Ascending aorta (tissue), 2 donors: ENCODE measurements at regions not wholly inside any gene's neighbourhood (a gene's known extent, or its start where the extent isn't known, plus 50 kb on each side); places are given as distances from the start of the nearest gene placed in this dataset.

ENCODE experiments used
- DNase-seq, 2 donors: peaks; one replicate each; pipeline ENCODE4 v3.0.0-alpha.2; 2019; ENCODE audit warnings: low spot score in 2 of 2
- H3K27ac ChIP-seq, 2 donors: fragments of 200-600 bp; sonication (generic); one replicate each; pipeline ENCODE4 v1.5.1; 2016 to 2017; ENCODE audit warnings: mild to moderate bottlenecking in 1 of 2
- H3K27me3 ChIP-seq: fragments of 200-600 bp; sonication (generic); one replicate; pipeline ENCODE4 v1.5.1; 2017
- H3K36me3 ChIP-seq, 2 donors: fragments of 200-600 bp; sonication (generic); one replicate each; pipeline ENCODE4 v1.5.1; 2016
- H3K4me1 ChIP-seq, 2 donors: fragments of 200-600 bp; sonication (generic); one replicate each; pipeline ENCODE4 v1.5.1; 2016 to 2017; ENCODE audit warnings: mild to moderate bottlenecking in 1 of 2
- H3K4me3 ChIP-seq, 2 donors: fragments of 200-600 bp; sonication (generic); one replicate each; pipeline ENCODE4 v1.5.1; 2016 to 2017; ENCODE audit warnings: mild to moderate bottlenecking in 1 of 2
- H3K9me3 ChIP-seq, 2 donors: fragments of 200-600 bp; sonication (generic); one replicate each; pipeline ENCODE4 v1.5.1; 2016
- CTCF ChIP-seq, 3 experiments: fragments of 200-600 bp in 2 of 3; fragments of 450-650 bp in 1 of 3; sonication (generic) in 2 of 3; IDR thresholded peaks; one replicate each; pipeline ENCODE4 v1.5.1; 2016 to 2019; ENCODE audit warnings: antibody characterized with exemption in 3 of 3, mild to moderate bottlenecking in 1 of 3, moderate library complexity in 1 of 3
- intact Hi-C: fragments of 100-400 bp; cut with DNase I; formaldehyde crosslinking; loops from one replicate; pipeline ENCODE4 v1.15.1; 2023

GRCh38 chr13:62331384-62331783, 915.7 kb upstream of the PCDH20 start:
- Histone ChIP-seq H3K27ac (no peak overlapping the region), H3K9me3 (no peaks in the 10 kb centered on the region), H3K36me3 (no peaks in the 10 kb centered on the region), H3K27me3 (no peaks in the 10 kb centered on the region), H3K4me1 (no peaks in the 10 kb centered on the region), H3K4me3 (no peak overlapping the region)
- no peak for DNase-seq
- no peak for TF ChIP-seq CTCF (IDR thresholded peaks at IDR 0.05)
- intact Hi-C loops, result no loop called here

- TF ChIP-seq CTCF (IDR thresholded peaks at IDR 0.05), result no peak
- no peaks in the 10 kb centered on the region for H3K9me3 ChIP-seq
- H3K36me3 ChIP-seq, result no peaks in the 10 kb centered on the region
- H3K4me3 ChIP-seq, result no peak overlapping the region
- no peak overlapping the region for H3K27ac ChIP-seq
- intact Hi-C loops, result no loop called here
- no peak for DNase-seq
- H3K4me1 ChIP-seq, result no peaks in the 10 kb centered on the region
- no peaks in the 10 kb centered on the region for H3K27me3 ChIP-seq
These were observed 911.7 kb upstream of the PCDH20 start for GRCh38 chr13:62327367-62327766.

- no peak for TF ChIP-seq CTCF (IDR thresholded peaks at IDR 0.05)
- no peak overlapping the region for H3K4me3 ChIP-seq
These were observed 909.2 kb upstream of the PCDH20 start for GRCh38 chr13:62324842-62325241.

GRCh38 chr13:62321895-62322294, 906.2 kb upstream of the PCDH20 start:
- Histone ChIP-seq H3K9me3 (no peaks in the 10 kb centered on the region), H3K4me1 (no peaks in the 10 kb centered on the region), H3K36me3 (no peaks in the 10 kb centered on the region), H3K4me3 (no peak overlapping the region), H3K27me3 (no peaks in the 10 kb centered on the region), H3K27ac (no peak overlapping the region)
- no peak for DNase-seq
- intact Hi-C loops, result no loop called here
- TF ChIP-seq CTCF (IDR thresholded peaks at IDR 0.05), result no peak

More at GRCh38 chr13:62324842-62325241, 909.2 kb upstream of the PCDH20 start:
- Histone ChIP-seq H3K27ac (no peak overlapping the region), H3K4me1 (no peaks in the 10 kb centered on the region), H3K27me3 (no peaks in the 10 kb centered on the region), H3K9me3 (no peaks in the 10 kb centered on the region), H3K36me3 (no peaks in the 10 kb centered on the region)
- no peak for DNase-seq
- intact Hi-C loops, result no loop called here

- intact Hi-C loops, result no loop called here
- Histone ChIP-seq H3K36me3 (no peaks in the 10 kb centered on the region), H3K9me3 (no peaks in the 10 kb centered on the region), H3K4me3 (no peak overlapping the region), H3K4me1 (no peaks in the 10 kb centered on the region), H3K27me3 (no peaks in the 10 kb centered on the region), H3K27ac (no peak overlapping the region)
- TF ChIP-seq CTCF (IDR thresholded peaks at IDR 0.05), result no peak
- no peak for DNase-seq
These were observed 905.5 kb upstream of the PCDH20 start for GRCh38 chr13:62321139-62321538.
